ENCODE measurements at regions not wholly inside any gene's neighbourhood (a gene's known extent, or its start where the extent isn't known, plus 50 kb on each side); places are given as distances from the start of the nearest gene placed in this dataset.
A peak's percentile ranks its signal among the peaks of the same experiment; 100 is the strongest.

DNA sequence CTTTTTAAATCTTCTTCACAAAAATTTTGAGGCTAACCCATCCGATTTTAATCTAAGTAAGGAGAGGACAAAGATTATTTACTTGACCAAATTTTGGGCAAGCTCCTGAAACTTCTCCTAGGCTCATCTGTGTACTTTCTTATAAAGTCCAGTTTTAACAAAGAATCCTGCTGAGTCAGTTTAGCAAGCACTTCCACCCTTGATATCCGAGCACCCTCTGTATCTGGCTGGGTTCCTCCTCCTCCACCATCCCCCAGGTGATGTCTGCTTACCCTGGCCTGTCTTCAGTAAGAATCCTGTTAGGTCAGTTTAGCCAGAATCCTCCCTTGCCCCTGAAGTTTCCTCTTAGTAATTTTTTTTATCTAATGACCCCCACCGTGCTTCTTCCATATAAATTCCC is 140.5 kb downstream of the PHLDA1 start (continued):
- TF ChIP-seq, protein P1, sequence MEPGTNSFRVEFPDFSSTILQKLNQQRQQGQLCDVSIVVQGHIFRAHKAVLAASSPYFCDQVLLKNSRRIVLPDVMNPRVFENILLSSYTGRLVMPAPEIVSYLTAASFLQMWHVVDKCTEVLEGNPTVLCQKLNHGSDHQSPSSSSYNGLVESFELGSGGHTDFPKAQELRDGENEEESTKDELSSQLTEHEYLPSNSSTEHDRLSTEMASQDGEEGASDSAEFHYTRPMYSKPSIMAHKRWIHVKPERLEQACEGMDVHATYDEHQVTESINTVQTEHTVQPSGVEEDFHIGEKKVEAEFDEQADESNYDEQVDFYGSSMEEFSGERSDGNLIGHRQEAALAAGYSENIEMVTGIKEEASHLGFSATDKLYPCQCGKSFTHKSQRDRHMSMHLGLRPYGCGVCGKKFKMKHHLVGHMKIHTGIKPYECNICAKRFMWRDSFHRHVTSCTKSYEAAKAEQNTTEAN (CRISPR knock-in tag; IDR thresholded peaks at IDR 0.05) = no peak
- TF ChIP-seq JUND (IDR thresholded peaks at IDR 0.05; ENCODE audit: borderline replicate concordance, low read depth, low read length) = no peak
- no peak for TF ChIP-seq JUND (tag; IDR thresholded peaks at IDR 0.05; ENCODE audit: borderline replicate concordance, low read depth, low read length)
- TF ChIP-seq BDP1 (IDR thresholded peaks at IDR 0.05; ENCODE audit: insufficient read depth, insufficient read length) = no peak
- TF ChIP-seq C11orf30 (IDR thresholded peaks at IDR 0.05; ENCODE audit: low read depth) = peak; percentile 75
- TF ChIP-seq ILF3 (IDR thresholded peaks at IDR 0.05; ENCODE audit: borderline replicate concordance) = no peak
- TF ChIP-seq ZNF121 (CRISPR knock-in tag; conservative IDR thresholded peaks at IDR 0.05) = no peak
- TF ChIP-seq, protein P2, sequence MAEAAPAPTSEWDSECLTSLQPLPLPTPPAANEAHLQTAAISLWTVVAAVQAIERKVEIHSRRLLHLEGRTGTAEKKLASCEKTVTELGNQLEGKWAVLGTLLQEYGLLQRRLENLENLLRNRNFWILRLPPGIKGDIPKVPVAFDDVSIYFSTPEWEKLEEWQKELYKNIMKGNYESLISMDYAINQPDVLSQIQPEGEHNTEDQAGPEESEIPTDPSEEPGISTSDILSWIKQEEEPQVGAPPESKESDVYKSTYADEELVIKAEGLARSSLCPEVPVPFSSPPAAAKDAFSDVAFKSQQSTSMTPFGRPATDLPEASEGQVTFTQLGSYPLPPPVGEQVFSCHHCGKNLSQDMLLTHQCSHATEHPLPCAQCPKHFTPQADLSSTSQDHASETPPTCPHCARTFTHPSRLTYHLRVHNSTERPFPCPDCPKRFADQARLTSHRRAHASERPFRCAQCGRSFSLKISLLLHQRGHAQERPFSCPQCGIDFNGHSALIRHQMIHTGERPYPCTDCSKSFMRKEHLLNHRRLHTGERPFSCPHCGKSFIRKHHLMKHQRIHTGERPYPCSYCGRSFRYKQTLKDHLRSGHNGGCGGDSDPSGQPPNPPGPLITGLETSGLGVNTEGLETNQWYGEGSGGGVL (CRISPR knock-in tag; IDR thresholded peaks at IDR 0.05) = no peak

DNA sequence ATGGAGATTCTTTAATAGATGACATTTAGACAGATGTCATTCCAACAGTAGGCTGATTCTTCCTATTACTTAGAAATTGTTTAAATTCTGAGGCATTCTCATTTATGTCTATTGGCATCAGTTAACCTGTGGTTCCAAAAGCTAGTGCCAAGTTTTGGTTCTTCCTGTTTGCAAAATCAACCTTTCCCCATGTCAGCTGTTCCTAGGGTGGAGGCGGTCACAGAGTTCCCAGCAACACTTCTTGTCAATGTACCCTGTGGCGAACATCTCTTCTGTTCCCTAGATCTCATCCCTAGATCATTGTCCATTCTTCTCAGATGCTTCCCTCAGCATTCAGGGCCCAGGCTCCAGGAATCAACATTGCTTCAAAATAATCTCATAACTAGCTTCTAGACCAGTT is 140.9 kb downstream of the PHLDA1 start:
- ATAC-seq = no peak
- in situ Hi-C loops (cut with MboI) = no loop called here
- FAIRE-seq = no peak
- Histone ChIP-seq H3K4me1 (replicated peaks in 1 of 2; ENCODE audit: control insufficient read depth in 2 of 2, insufficient read depth in 2 of 2, low read length in 2 of 2) (peaks cover 4 to 28% of the 10 kb centered on the region in 2 experiments; a peak in 4 of 5 replicates), H3K27me3 (ENCODE audit: control insufficient read depth in 2 of 2, insufficient read depth in 2 of 2, low read length in 2 of 2) (no peaks in the 10 kb centered on the region; a peak in 1 of 5 replicates), H3K36me3 (ENCODE audit: control insufficient read depth, insufficient read depth, low read length) (no peaks in the 10 kb centered on the region), H3K4me3 (no peak overlapping the region), H2AFZ (ENCODE audit: low read depth, low read length) (no peak overlapping the region), H3K9ac (ENCODE audit: insufficient read depth in 1 of 2, low read depth in 2 of 2, low read length in 2 of 2) (no peak overlapping the region), H3K27ac (ENCODE audit: extremely low read depth, low read depth, low read length) (no peak overlapping the region), H4K20me1 (replicated peaks; ENCODE audit: control insufficient read depth, insufficient read depth, low read length) (no peaks in the 10 kb centered on the region; the same call in 1 of the 2 replicates), H3K79me2 (ENCODE audit: control insufficient read depth, insufficient read depth, low read length) (no peaks in the 10 kb centered on the region), H3K9me1 (ENCODE audit: control insufficient read depth, insufficient read depth, low read length) (no peaks in the 10 kb centered on the region), H3K9me3 (replicated peaks; ENCODE audit: control insufficient read depth, insufficient read depth, low read depth, low read length) (no peaks in the 10 kb centered on the region), H3K4me2 (ENCODE audit: insufficient read depth, low read length) (no peak overlapping the region)
- ChIA-PET POLR2A (interaction anchor here (1.0 kb wide), 1 partner anchor 9 kb away, joined by 4 read pairs; no protein-coding TSS in a partner anchor), CTCF (ENCODE audit: low intra/inter-chr PET ratio) (no interaction called here)
- BruUV-seq (replicated peaks) = no TSS peak
- WGBS (ENCODE audit: insufficient coverage, low coverage, missing lambda C conversion rate) = 40% methylated on average over 2 of the region's 2 CpGs
- no peak for TF ChIP-seq ZFX (CRISPR knock-in tag; IDR thresholded peaks at IDR 0.05)
- TF ChIP-seq YY1 (IDR thresholded peaks at IDR 0.05; ENCODE audit: borderline replicate concordance in 1 of 3, control insufficient read depth in 1 of 3, extremely low read depth in 1 of 3, insufficient read depth in 3 of 3, insufficient read length in 1 of 3, insufficient replicate concordance in 2 of 3, low read depth in 1 of 3, low read length in 2 of 3) = no peak
- TF ChIP-seq XRCC4 (IDR thresholded peaks at IDR 0.05; ENCODE audit: extremely low read depth, insufficient read depth, insufficient read length) = no peak
- TF ChIP-seq ERF (CRISPR knock-in tag; IDR thresholded peaks at IDR 0.05) = no peak
- TF ChIP-seq ARNT (IDR thresholded peaks at IDR 0.05) = no peak
- TF ChIP-seq STAT5A (IDR thresholded peaks at IDR 0.05; ENCODE audit: borderline replicate concordance, low read length) = no peak
- TF ChIP-seq, protein P3, sequence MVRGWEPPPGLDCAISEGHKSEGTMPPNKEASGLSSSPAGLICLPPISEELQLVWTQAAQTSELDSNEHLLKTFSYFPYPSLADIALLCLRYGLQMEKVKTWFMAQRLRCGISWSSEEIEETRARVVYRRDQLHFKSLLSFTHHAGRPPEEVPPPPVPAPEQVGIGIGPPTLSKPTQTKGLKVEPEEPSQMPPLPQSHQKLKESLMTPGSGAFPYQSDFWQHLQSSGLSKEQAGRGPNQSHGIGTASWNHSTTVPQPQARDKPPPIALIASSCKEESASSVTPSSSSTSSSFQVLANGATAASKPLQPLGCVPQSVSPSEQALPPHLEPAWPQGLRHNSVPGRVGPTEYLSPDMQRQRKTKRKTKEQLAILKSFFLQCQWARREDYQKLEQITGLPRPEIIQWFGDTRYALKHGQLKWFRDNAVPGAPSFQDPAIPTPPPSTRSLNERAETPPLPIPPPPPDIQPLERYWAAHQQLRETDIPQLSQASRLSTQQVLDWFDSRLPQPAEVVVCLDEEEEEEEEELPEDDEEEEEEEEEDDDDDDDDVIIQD (CRISPR knock-in tag; IDR thresholded peaks at IDR 0.05) = no peak
- no peak for TF ChIP-seq ZNF165 (CRISPR knock-in tag; IDR thresholded peaks at IDR 0.05; ENCODE audit: borderline replicate concordance)
- no peak for DNase-seq (ENCODE audit: extremely low read depth in 1 of 4, low spot score in 3 of 4)
- intact Hi-C loops (cut with micrococcal nuclease) = loop anchor here (5.0 to 10.0 kb wide), 3 partner anchors 108 to 186 kb away; partner anchors contain the start of gene PHLDA1
